Fibroblast of villous mesenchyme (primary cell): ENCODE measurements at regions not wholly inside any gene's neighbourhood (a gene's known extent, or its start where the extent isn't known, plus 50 kb on each side); places are given as distances from the start of the nearest gene placed in this dataset.
A peak's percentile ranks its signal among the peaks of the same experiment; 100 is the strongest.

ENCODE experiments used
- DNase-seq: peaks from one replicate; pipeline ENCODE4 v3.0.0-alpha.2; 2010; ENCODE audit warnings: low read depth
- H3K4me3 ChIP-seq: 2 replicates; pipeline ENCODE4 v1.5.1; 2011; ENCODE audit warnings: low read depth, mild to moderate bottlenecking, low read length
- CTCF ChIP-seq: IDR thresholded peaks from 2 replicates; pipeline ENCODE4 v1.5.1; 2012; ENCODE audit warnings: low read depth, mild to moderate bottlenecking, low read length; ENCODE audit not compliant: insufficient read depth

GRCh38 chr13:109412283-109412901 is 374.0 kb downstream of the IRS2 start:
- TF ChIP-seq CTCF = no peak
- no peak overlapping the region for H3K4me3 ChIP-seq
- peak; percentile 82 for DNase-seq

GRCh38 chr13:109410868-109411267 is 375.5 kb downstream of the IRS2 start:
- no peak for TF ChIP-seq CTCF
- no peak for DNase-seq
- no peak overlapping the region for H3K4me3 ChIP-seq

- H3K4me3 ChIP-seq = no peak overlapping the region
- TF ChIP-seq CTCF = no peak
- peak; percentile 58 for DNase-seq
Measured at GRCh38 chr13:109408591-109409382, 377.6 kb downstream of the IRS2 start.

GRCh38 chr13:109406376-109406992 is 379.9 kb downstream of the IRS2 start:
- no peak for TF ChIP-seq CTCF

GRCh38 chr13:109403012-109403421 is 383.4 kb downstream of the IRS2 start:
- TF ChIP-seq CTCF = no peak
- no peak for DNase-seq
- H3K4me3 ChIP-seq = no peak overlapping the region

More at GRCh38 chr13:109406376-109406992, 379.9 kb downstream of the IRS2 start:
- no peak for DNase-seq
- H3K4me3 ChIP-seq = no peak overlapping the region

- DNase-seq = no peak
Measured at GRCh38 chr13:109401891-109402290, 384.5 kb downstream of the IRS2 start.

More at GRCh38 chr13:109401891-109402290, 384.5 kb downstream of the IRS2 start:
- TF ChIP-seq CTCF = no peak
- no peak overlapping the region for H3K4me3 ChIP-seq
